ENCODE measurements at regions not wholly inside any gene's neighbourhood (a gene's known extent, or its start where the extent isn't known, plus 50 kb on each side); places are given as distances from the start of the nearest gene placed in this dataset.

DNA sequence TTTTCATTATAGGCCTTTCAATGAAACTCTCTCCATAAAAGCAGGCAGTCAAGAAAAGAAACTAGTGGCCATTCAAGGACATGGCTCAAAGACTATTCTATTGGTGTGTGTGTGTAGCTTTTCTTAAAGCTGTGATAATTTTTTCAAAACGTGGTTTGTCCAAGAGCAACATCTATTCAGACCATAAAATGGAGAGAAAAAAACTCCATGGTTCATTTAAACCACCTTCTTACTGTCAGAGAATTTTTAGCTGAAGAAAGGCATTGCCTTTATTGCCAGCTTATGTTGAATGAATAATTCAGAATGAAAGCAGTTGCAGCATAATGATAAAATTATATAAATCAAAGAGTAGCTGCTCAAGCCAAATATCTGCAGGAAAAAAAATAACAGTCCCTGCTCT, 325.5 kb downstream of the PCDH18 start:
- H3K4me3 Mint-ChIP-seq, result no peak overlapping the region
- no peak overlapping the region for H3K9ac ChIP-seq (ENCODE audit: low read length)
- no peaks in the 10 kb centered on the region for H3K4me1 ChIP-seq (ENCODE audit: control insufficient read depth in 2 of 2, insufficient read depth in 2 of 2, low read length in 2 of 2)
- H4K20me1 ChIP-seq (ENCODE audit: control insufficient read depth, insufficient read depth, low read length, poor library complexity, severe bottlenecking), result no peaks in the 10 kb centered on the region
- TF ChIP-seq CTCF (IDR thresholded peaks at IDR 0.05) (no peak), EZH2 (IDR thresholded peaks at IDR 0.05; ENCODE audit: borderline replicate concordance, insufficient read depth, low read depth, low read length, poor library complexity, severe bottlenecking) (no peak)
- no peak overlapping the region for H2AFZ ChIP-seq (ENCODE audit: insufficient read depth, low read depth, low read length, poor library complexity, severe bottlenecking)
- intact Hi-C loops (cut with micrococcal nuclease), result no loop called here
- no peaks in the 10 kb centered on the region for H3K9me3 ChIP-seq (ENCODE audit: control extremely low read depth in 1 of 3, control insufficient read depth in 2 of 3, insufficient read depth in 1 of 3, low read length in 2 of 3)
- ChIA-PET POLR2A (no interaction called here), CTCF (no interaction called here)
- no peak overlapping the region for H3K27ac Mint-ChIP-seq
- H3K4me3 ChIP-seq (ENCODE audit: control extremely low read depth in 1 of 5, extremely low read depth in 1 of 5, insufficient read depth in 1 of 5, low read depth in 2 of 5, low read length in 4 of 5), result no peak overlapping the region
- no peak overlapping the region for H3K27ac ChIP-seq (ENCODE audit: low read length in 2 of 2)
- no peak overlapping the region for H3K4me2 ChIP-seq (replicated peaks; ENCODE audit: low read depth, low read length, poor library complexity, severe bottlenecking)
- DNase-seq, result no peak
- no peaks in the 10 kb centered on the region for H3K36me3 ChIP-seq (replicated peaks in 1 of 2; ENCODE audit: control extremely low read depth in 1 of 2, control insufficient read depth in 1 of 2, extremely low read depth in 1 of 2, insufficient read depth in 2 of 2, low read length in 1 of 2)
- no peaks in the 10 kb centered on the region for H3K27me3 ChIP-seq (replicated peaks in 1 of 4; ENCODE audit: control extremely low read depth in 1 of 4, control insufficient read depth in 3 of 4, insufficient read depth in 4 of 4, low read length in 3 of 4)
- WGBS (ENCODE audit: insufficient coverage), result no CpG with 5 or more reads among the region's 1 CpG
- H3K9me3 Mint-ChIP-seq (ENCODE audit: insufficient read depth), result no peaks in the 10 kb centered on the region
- ATAC-seq (ENCODE audit: low read depth), result no peak
- no peaks in the 10 kb centered on the region for H3K4me1 Mint-ChIP-seq
- H3K79me2 ChIP-seq (ENCODE audit: control insufficient read depth, insufficient read depth, low read length), result no peaks in the 10 kb centered on the region
- H3K27me3 Mint-ChIP-seq, result no peaks in the 10 kb centered on the region

- Histone ChIP-seq H3K4me1 (ENCODE audit: control insufficient read depth in 2 of 2, insufficient read depth in 2 of 2, low read length in 2 of 2) (no peaks in the 10 kb centered on the region), H3K27ac (ENCODE audit: low read length in 2 of 2) (no peak overlapping the region), H3K4me2 (replicated peaks; ENCODE audit: low read depth, low read length, poor library complexity, severe bottlenecking) (no peak overlapping the region), H3K27me3 (replicated peaks in 1 of 4; ENCODE audit: control extremely low read depth in 1 of 4, control insufficient read depth in 3 of 4, insufficient read depth in 4 of 4, low read length in 3 of 4) (no peaks in the 10 kb centered on the region), H2AFZ (ENCODE audit: insufficient read depth, low read depth, low read length, poor library complexity, severe bottlenecking) (no peak overlapping the region), H3K79me2 (ENCODE audit: control insufficient read depth, insufficient read depth, low read length) (no peaks in the 10 kb centered on the region), H3K9me3 (ENCODE audit: control extremely low read depth in 1 of 3, control insufficient read depth in 2 of 3, insufficient read depth in 1 of 3, low read length in 2 of 3) (no peaks in the 10 kb centered on the region), H3K9ac (ENCODE audit: low read length) (no peak overlapping the region), H3K4me3 (ENCODE audit: control extremely low read depth in 1 of 5, extremely low read depth in 1 of 5, insufficient read depth in 1 of 5, low read depth in 2 of 5, low read length in 4 of 5) (no peak overlapping the region), H4K20me1 (ENCODE audit: control insufficient read depth, insufficient read depth, low read length, poor library complexity, severe bottlenecking) (no peaks in the 10 kb centered on the region), H3K36me3 (replicated peaks in 1 of 2; ENCODE audit: control extremely low read depth in 1 of 2, control insufficient read depth in 1 of 2, extremely low read depth in 1 of 2, insufficient read depth in 2 of 2, low read length in 1 of 2) (no peaks in the 10 kb centered on the region)
- ATAC-seq (ENCODE audit: low read depth), result no peak
- Mint-ChIP-seq H3K27ac (no peak overlapping the region), H3K4me3 (no peak overlapping the region), H3K27me3 (no peaks in the 10 kb centered on the region), H3K9me3 (ENCODE audit: insufficient read depth) (peaks cover 2% of the 10 kb centered on the region), H3K4me1 (no peaks in the 10 kb centered on the region)
- DNase-seq, result no peak
- 100% methylated on average over 1 of the region's 2 CpGs for WGBS (ENCODE audit: insufficient coverage)
- no peak for TF ChIP-seq CTCF (IDR thresholded peaks at IDR 0.05)
- no peak for TF ChIP-seq EZH2 (IDR thresholded peaks at IDR 0.05; ENCODE audit: borderline replicate concordance, insufficient read depth, low read depth, low read length, poor library complexity, severe bottlenecking)
- ChIA-PET POLR2A (no interaction called here), CTCF (no interaction called here)
- intact Hi-C loops (cut with micrococcal nuclease), result no loop called here
Observed at GRCh38 chr4:137203601-137204000, 328.7 kb downstream of the PCDH18 start.
